Stimulated activated CD4-positive, alpha-beta T cell treated with anti-CD3 and anti-CD28 coated beads, TNF-alpha, amount 100 ng/mL, for 24 hours (primary cell): ENCODE measurements at regions not wholly inside any gene's neighbourhood (a gene's known extent, or its start where the extent isn't known, plus 50 kb on each side); places are given as distances from the start of the nearest gene placed in this dataset.
"Not testable (repeated sequence)": the region's sequence is repeated elsewhere in the genome, so short reads cannot be mapped to it uniquely, and the experiment has no call there.

ENCODE experiments used
- DNase-seq, 3 experiments: peaks; one replicate each; pipeline ENCODE4 v3.0.0-alpha.2; 2020; ENCODE audit warnings: low read depth in 3 of 3

GRCh38 chr12:83473408-83474095 lies 786.8 kb downstream of the TMTC2 start:
- no peak for DNase-seq

GRCh38 chr12:83472772-83473171 lies 786.1 kb downstream of the TMTC2 start:
- DNase-seq: no peak

- no peak for DNase-seq
These were observed 785.6 kb downstream of the TMTC2 start for GRCh38 chr12:83472350-83472749.

GRCh38 chr12:83471341-83471740 lies 784.6 kb downstream of the TMTC2 start:
- DNase-seq: no peak

GRCh38 chr12:83470749-83471148 lies 784.0 kb downstream of the TMTC2 start:
- no peak for DNase-seq

- no peak for DNase-seq
These were observed 782.5 kb downstream of the TMTC2 start for GRCh38 chr12:83468988-83469908.

GRCh38 chr12:83465632-83466031 lies 778.9 kb downstream of the TMTC2 start:
- no peak for DNase-seq

- no peak for DNase-seq
These were observed 775.7 kb downstream of the TMTC2 start for GRCh38 chr12:83462419-83462818.

GRCh38 chr12:83461336-83461935 lies 774.7 kb downstream of the TMTC2 start:
- DNase-seq: no peak

GRCh38 chr12:83451189-83451588 lies 764.5 kb downstream of the TMTC2 start:
- no peak for DNase-seq

- DNase-seq: no peak
These were observed 747.9 kb downstream of the TMTC2 start for GRCh38 chr12:83434600-83434999.

- DNase-seq: no peak
These were observed 745.5 kb downstream of the TMTC2 start for GRCh38 chr12:83432176-83432719.

GRCh38 chr12:83427586-83428136 lies 741.0 kb downstream of the TMTC2 start:
- not testable (repeated sequence) for DNase-seq

- DNase-seq: no peak
These were observed 728.3 kb downstream of the TMTC2 start for GRCh38 chr12:83414981-83415380.

- no peak for DNase-seq
These were observed 722.1 kb downstream of the TMTC2 start for GRCh38 chr12:83408851-83409250.

- no peak for DNase-seq
These were observed 721.4 kb downstream of the TMTC2 start for GRCh38 chr12:83408146-83408545.

GRCh38 chr12:83404521-83404920 lies 717.8 kb downstream of the TMTC2 start:
- no peak for DNase-seq

- DNase-seq: no peak
These were observed 703.5 kb downstream of the TMTC2 start for GRCh38 chr12:83390186-83390585.

GRCh38 chr12:83389237-83389996 lies 702.7 kb downstream of the TMTC2 start:
- no peak for DNase-seq

- DNase-seq: no peak
These were observed 701.8 kb downstream of the TMTC2 start for GRCh38 chr12:83388551-83388950.
